SU-DHL-6 (cell line): ENCODE measurements at regions not wholly inside any gene's neighbourhood (a gene's known extent, or its start where the extent isn't known, plus 50 kb on each side); places are given as distances from the start of the nearest gene placed in this dataset.

Source experiments
- H2AFZ ChIP-seq: fragments of 200-600 bp; sonication (generic); 2 replicates; pipeline ENCODE4 v1.6.1; 2014; ENCODE audit warnings: low read depth, mild to moderate bottlenecking, moderate library complexity, mixed read lengths, antibody characterized with exemption, low read length; ENCODE audit not compliant: severe bottlenecking
- H3F3A ChIP-seq: fragments of 200-600 bp; shearing (Covaris generic); 2 replicates; pipeline ENCODE4 v1.6.0; 2016; ENCODE audit warnings: antibody characterized with exemption, mild to moderate bottlenecking; ENCODE audit not compliant: insufficient read depth
- H3K27ac ChIP-seq: fragments of 200-600 bp; sonication (generic); 2 replicates; pipeline ENCODE4 v1.5.1; 2016; ENCODE audit warnings: low read depth, mild to moderate bottlenecking, low read length, moderate library complexity, mixed read lengths
- H3K27me3 ChIP-seq: fragments of 200-600 bp; sonication (generic), shearing (Covaris generic); 2 replicates; pipeline ENCODE4 v1.6.0; 2014; ENCODE audit warnings: mild to moderate bottlenecking, low read length
- H3K36me3 ChIP-seq: fragments of 200-600 bp; sonication (generic); 2 replicates; pipeline ENCODE4 v1.6.1; 2014; ENCODE audit warnings: mild to moderate bottlenecking, low read length, mixed read lengths
- H3K4me2 ChIP-seq: fragments of 300-600, 200-600 bp; shearing (Covaris generic), sonication (generic); 2 replicates; pipeline ENCODE4 v1.6.0; 2014; ENCODE audit warnings: low read length, low read depth, mild to moderate bottlenecking; ENCODE audit not compliant: poor library complexity, severe bottlenecking
- H3K4me3 ChIP-seq: fragments of 200-600 bp; sonication (generic); 2 replicates; pipeline ENCODE4 v1.5.1; 2014; ENCODE audit warnings: antibody characterized with exemption, low read length, mild to moderate bottlenecking, mixed read lengths; ENCODE audit not compliant: insufficient read depth, poor library complexity, severe bottlenecking
- H3K79me2 ChIP-seq: fragments of 200-600 bp; sonication (generic); 2 replicates; pipeline ENCODE4 v1.6.1; 2014; ENCODE audit warnings: mild to moderate bottlenecking, low read length, moderate library complexity; ENCODE audit not compliant: insufficient read depth
- H3K9ac ChIP-seq: fragments of 200-600 bp; sonication (generic); 2 replicates; pipeline ENCODE4 v1.7.0; 2014; ENCODE audit warnings: mild to moderate bottlenecking, low read length
- H3K9me2 ChIP-seq: fragments of 200-600 bp; sonication (generic); replicated peaks from 2 replicates; pipeline ENCODE4 v1.6.1; 2014; ENCODE audit warnings: low read length; ENCODE audit not compliant: insufficient read depth
- H3K9me3 ChIP-seq: fragments of 200-600 bp; sonication (generic); 2 replicates; pipeline ENCODE4 v1.6.1; 2014; ENCODE audit warnings: low read length, mixed read lengths; ENCODE audit not compliant: insufficient read depth
- H4K20me1 ChIP-seq: fragments of 200-600 bp; sonication (generic); 2 replicates; pipeline ENCODE4 v1.6.1; 2014; ENCODE audit warnings: low read depth, mild to moderate bottlenecking, antibody characterized with exemption, low read length, moderate library complexity, mixed read lengths
- CTCF ChIP-seq: fragments of 200-600 bp; sonication (generic); IDR thresholded peaks from one replicate; pipeline ENCODE4 v1.5.1; 2017; ENCODE audit warnings: antibody characterized with exemption, mild to moderate bottlenecking, low read length, moderate library complexity; ENCODE audit not compliant: insufficient read depth, poor library complexity, severe bottlenecking
- EZH2phosphoT487 ChIP-seq: fragments of 200-600 bp; sonication (generic), shearing (Covaris generic); conservative IDR thresholded peaks from 2 replicates; pipeline ENCODE4 v1.6.1; 2018; ENCODE audit warnings: mild to moderate bottlenecking, antibody characterized with exemption, low read length, moderate library complexity, mixed read lengths

- no peaks in the 10 kb centered on the region for H3K36me3 ChIP-seq
- H3K9me2 ChIP-seq = no peaks in the 10 kb centered on the region
- no peaks in the 10 kb centered on the region for H3F3A ChIP-seq
- H3K79me2 ChIP-seq = no peaks in the 10 kb centered on the region
- no peaks in the 10 kb centered on the region for H3K27me3 ChIP-seq
- H3K4me2 ChIP-seq = no peak overlapping the region
- TF ChIP-seq CTCF (no peak), EZH2phosphoT487 (no peak)
- no peak overlapping the region for H3K4me3 ChIP-seq
- H3K9ac ChIP-seq = no peak overlapping the region
- H3K27ac ChIP-seq = no peak overlapping the region
- no peaks in the 10 kb centered on the region for H4K20me1 ChIP-seq
- no peaks in the 10 kb centered on the region for H3K9me3 ChIP-seq
- H2AFZ ChIP-seq = no peak overlapping the region
Observed at GRCh38 chr4:181083757-181084361, 1159.3 kb upstream of the TENM3 start.

GRCh38 chr4:181085557-181085956 is 1157.6 kb upstream of the TENM3 start:
- H3K79me2 ChIP-seq = no peaks in the 10 kb centered on the region
- H3K27ac ChIP-seq = no peak overlapping the region
- H2AFZ ChIP-seq = no peak overlapping the region
- no peaks in the 10 kb centered on the region for H3K9me2 ChIP-seq
- H3F3A ChIP-seq = no peaks in the 10 kb centered on the region
- no peak overlapping the region for H3K9ac ChIP-seq
- no peak overlapping the region for H3K4me3 ChIP-seq
- no peaks in the 10 kb centered on the region for H3K36me3 ChIP-seq
- H3K4me2 ChIP-seq = no peak overlapping the region
- H3K27me3 ChIP-seq = no peaks in the 10 kb centered on the region
- TF ChIP-seq CTCF (no peak), EZH2phosphoT487 (no peak)
- H3K9me3 ChIP-seq = no peaks in the 10 kb centered on the region
- no peaks in the 10 kb centered on the region for H4K20me1 ChIP-seq

- Histone ChIP-seq H3K27ac (no peak overlapping the region), H3K4me2 (no peak overlapping the region), H3K9me3 (no peaks in the 10 kb centered on the region), H3F3A (no peaks in the 10 kb centered on the region), H4K20me1 (no peaks in the 10 kb centered on the region), H3K9ac (no peak overlapping the region), H3K9me2 (no peaks in the 10 kb centered on the region), H3K4me3 (no peak overlapping the region), H3K36me3 (no peaks in the 10 kb centered on the region), H3K79me2 (no peaks in the 10 kb centered on the region), H3K27me3 (no peaks in the 10 kb centered on the region), H2AFZ (no peak overlapping the region)
- TF ChIP-seq EZH2phosphoT487 (no peak), CTCF (no peak)
Observed at GRCh38 chr4:181105487-181105886, 1137.7 kb upstream of the TENM3 start.
